GM23338 (cell line): ENCODE measurements at regions not wholly inside any gene's neighbourhood (a gene's known extent, or its start where the extent isn't known, plus 50 kb on each side); places are given as distances from the start of the nearest gene placed in this dataset.

Experiments used
- JUNB ChIP-seq: IDR thresholded peaks from one replicate; pipeline ENCODE4 v1.6.1; 2016; ENCODE audit warnings: antibody characterized with exemption; ENCODE audit not compliant: unreplicated experiment
- ZNF114 ChIP-seq: fragments of 250-450 bp; sonication (Bioruptor Pico); IDR thresholded peaks from 2 replicates; pipeline ENCODE4 v1.5.0; 2020; ENCODE audit warnings: mild to moderate bottlenecking, moderate library complexity
- TF ChIP-seq, protein P1 (sequence below), 2 experiments: fragments of 200-600 bp in 1 of 2; sonication (generic) in 1 of 2; conservative IDR thresholded peaks; 2 replicates each; pipeline versions ENCODE4 v1.5.1 to v1.6.1; 2016 to 2017; ENCODE audit warnings: antibody characterized with exemption in 2 of 2, low read depth in 2 of 2, mild to moderate bottlenecking in 2 of 2, moderate library complexity in 1 of 2

DNA sequence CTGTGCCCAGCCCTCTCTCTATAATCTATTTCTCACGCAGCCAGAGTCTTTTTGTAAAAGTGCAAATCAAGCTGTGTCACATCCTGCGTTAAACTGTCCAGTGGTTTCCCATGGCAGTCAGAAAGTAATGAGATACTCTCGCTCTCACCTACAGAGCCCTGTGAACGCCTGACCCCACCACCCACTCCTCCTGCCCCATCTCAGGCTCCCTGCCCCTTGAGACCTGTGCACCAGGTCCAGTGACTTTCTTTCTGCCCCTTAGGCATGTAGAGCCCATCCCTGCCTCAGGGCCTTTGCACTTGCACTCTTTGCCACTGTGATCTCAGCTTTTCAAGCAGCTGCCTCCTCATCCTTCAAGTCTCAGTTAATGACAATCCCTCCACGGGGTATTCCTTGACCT is 58.3 kb upstream of the RASGRP1 start:
- TF ChIP-seq, protein P1, sequence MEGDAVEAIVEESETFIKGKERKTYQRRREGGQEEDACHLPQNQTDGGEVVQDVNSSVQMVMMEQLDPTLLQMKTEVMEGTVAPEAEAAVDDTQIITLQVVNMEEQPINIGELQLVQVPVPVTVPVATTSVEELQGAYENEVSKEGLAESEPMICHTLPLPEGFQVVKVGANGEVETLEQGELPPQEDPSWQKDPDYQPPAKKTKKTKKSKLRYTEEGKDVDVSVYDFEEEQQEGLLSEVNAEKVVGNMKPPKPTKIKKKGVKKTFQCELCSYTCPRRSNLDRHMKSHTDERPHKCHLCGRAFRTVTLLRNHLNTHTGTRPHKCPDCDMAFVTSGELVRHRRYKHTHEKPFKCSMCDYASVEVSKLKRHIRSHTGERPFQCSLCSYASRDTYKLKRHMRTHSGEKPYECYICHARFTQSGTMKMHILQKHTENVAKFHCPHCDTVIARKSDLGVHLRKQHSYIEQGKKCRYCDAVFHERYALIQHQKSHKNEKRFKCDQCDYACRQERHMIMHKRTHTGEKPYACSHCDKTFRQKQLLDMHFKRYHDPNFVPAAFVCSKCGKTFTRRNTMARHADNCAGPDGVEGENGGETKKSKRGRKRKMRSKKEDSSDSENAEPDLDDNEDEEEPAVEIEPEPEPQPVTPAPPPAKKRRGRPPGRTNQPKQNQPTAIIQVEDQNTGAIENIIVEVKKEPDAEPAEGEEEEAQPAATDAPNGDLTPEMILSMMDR (conservative IDR thresholded peaks at IDR 0.05; ENCODE audit: low read depth in 2 of 2), result no peak
- TF ChIP-seq JUNB (no peak), ZNF114 (CRISPR knock-in tag) (no peak)
